ENCODE measurements at regions not wholly inside any gene's neighbourhood (a gene's known extent, or its start where the extent isn't known, plus 50 kb on each side); places are given as distances from the start of the nearest gene placed in this dataset.

- no peak for DNase-seq (ENCODE audit: low spot score)
- peaks cover 2% of the 10 kb centered on the region for H3K9me3 Mint-ChIP-seq
- H3F3A ChIP-seq (ENCODE audit: low read depth): no peaks in the 10 kb centered on the region
- no peak overlapping the region for H3K4me3 ChIP-seq
- H3K79me2 ChIP-seq (ENCODE audit: low read depth): no peaks in the 10 kb centered on the region
- H3K27ac Mint-ChIP-seq: no peak overlapping the region
- H3K27ac ChIP-seq: no peak overlapping the region
- H3K9me3 ChIP-seq (ENCODE audit: low read depth): peaks cover 5% of the 10 kb centered on the region
- H3K9ac ChIP-seq: no peak overlapping the region
- H3K4me1 Mint-ChIP-seq: no peaks in the 10 kb centered on the region
- H3K4me3 Mint-ChIP-seq: no peak overlapping the region
- TF ChIP-seq, protein P1, sequence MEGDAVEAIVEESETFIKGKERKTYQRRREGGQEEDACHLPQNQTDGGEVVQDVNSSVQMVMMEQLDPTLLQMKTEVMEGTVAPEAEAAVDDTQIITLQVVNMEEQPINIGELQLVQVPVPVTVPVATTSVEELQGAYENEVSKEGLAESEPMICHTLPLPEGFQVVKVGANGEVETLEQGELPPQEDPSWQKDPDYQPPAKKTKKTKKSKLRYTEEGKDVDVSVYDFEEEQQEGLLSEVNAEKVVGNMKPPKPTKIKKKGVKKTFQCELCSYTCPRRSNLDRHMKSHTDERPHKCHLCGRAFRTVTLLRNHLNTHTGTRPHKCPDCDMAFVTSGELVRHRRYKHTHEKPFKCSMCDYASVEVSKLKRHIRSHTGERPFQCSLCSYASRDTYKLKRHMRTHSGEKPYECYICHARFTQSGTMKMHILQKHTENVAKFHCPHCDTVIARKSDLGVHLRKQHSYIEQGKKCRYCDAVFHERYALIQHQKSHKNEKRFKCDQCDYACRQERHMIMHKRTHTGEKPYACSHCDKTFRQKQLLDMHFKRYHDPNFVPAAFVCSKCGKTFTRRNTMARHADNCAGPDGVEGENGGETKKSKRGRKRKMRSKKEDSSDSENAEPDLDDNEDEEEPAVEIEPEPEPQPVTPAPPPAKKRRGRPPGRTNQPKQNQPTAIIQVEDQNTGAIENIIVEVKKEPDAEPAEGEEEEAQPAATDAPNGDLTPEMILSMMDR (IDR thresholded peaks at IDR 0.05): no peak
- TF ChIP-seq EZH2phosphoT487 (IDR thresholded peaks at IDR 0.05): no peak
- no peak for TF ChIP-seq EZH2 (IDR thresholded peaks at IDR 0.05)
- no peaks in the 10 kb centered on the region for H3K36me3 ChIP-seq
- H2AFZ ChIP-seq (replicated peaks): no peak overlapping the region
- no peaks in the 10 kb centered on the region for H4K20me1 ChIP-seq (ENCODE audit: low read depth)
- H3K4me1 ChIP-seq: no peaks in the 10 kb centered on the region
- peaks cover 2% of the 10 kb centered on the region for H3K27me3 Mint-ChIP-seq (ENCODE audit: insufficient read depth, low read depth)
- H3K27me3 ChIP-seq: no peaks in the 10 kb centered on the region
- no peaks in the 10 kb centered on the region for H3K36me3 Mint-ChIP-seq
- no peak overlapping the region for H3K4me2 ChIP-seq
Observed at GRCh38 chr9:111222757-111223156, 107.3 kb downstream of the OR2K2 start.

GRCh38 chr9:111212874-111213273 is 117.2 kb downstream of the OR2K2 start:
- Mint-ChIP-seq H3K4me3 (no peak overlapping the region), H3K4me1 (no peaks in the 10 kb centered on the region), H3K27me3 (ENCODE audit: insufficient read depth, low read depth) (peaks cover 2% of the 10 kb centered on the region), H3K36me3 (no peaks in the 10 kb centered on the region), H3K27ac (no peak overlapping the region), H3K9me3 (peaks cover 12% of the 10 kb centered on the region)
- Histone ChIP-seq H3K79me2 (ENCODE audit: low read depth) (no peaks in the 10 kb centered on the region), H4K20me1 (ENCODE audit: low read depth) (no peaks in the 10 kb centered on the region), H3K27me3 (no peaks in the 10 kb centered on the region), H2AFZ (replicated peaks) (no peak overlapping the region), H3K4me3 (no peak overlapping the region), H3K36me3 (no peaks in the 10 kb centered on the region), H3F3A (ENCODE audit: low read depth) (no peaks in the 10 kb centered on the region), H3K9me3 (ENCODE audit: low read depth) (peaks cover 10% of the 10 kb centered on the region), H3K4me1 (no peaks in the 10 kb centered on the region), H3K9ac (no peak overlapping the region), H3K4me2 (no peak overlapping the region), H3K27ac (no peak overlapping the region)
- no peak for DNase-seq (ENCODE audit: low spot score)
- TF ChIP-seq EZH2 (IDR thresholded peaks at IDR 0.05): no peak
- TF ChIP-seq EZH2phosphoT487 (IDR thresholded peaks at IDR 0.05): no peak
- TF ChIP-seq, protein P1 (IDR thresholded peaks at IDR 0.05): no peak

DNA sequence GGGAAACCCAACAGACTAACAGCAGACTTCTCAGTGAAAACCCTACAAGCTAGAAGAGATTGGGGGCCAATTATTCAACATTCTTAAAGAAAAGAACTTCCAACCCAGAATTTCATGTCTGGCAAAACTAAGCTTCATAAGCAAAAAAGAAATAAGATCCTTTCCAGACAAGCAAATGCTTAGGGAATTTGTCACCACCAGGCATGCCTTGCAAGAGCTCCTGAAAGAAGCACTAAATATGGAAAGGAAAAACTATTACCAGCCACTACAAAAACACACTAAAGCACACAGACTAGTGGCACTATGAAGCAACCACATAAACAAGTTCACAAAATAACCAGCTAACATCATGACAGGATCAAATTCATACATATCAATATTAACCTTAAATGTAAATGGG is 131.1 kb downstream of the OR2K2 start:
- H3K9me3 ChIP-seq (ENCODE audit: low read depth): no peaks in the 10 kb centered on the region
- Mint-ChIP-seq H3K27ac (no peak overlapping the region), H3K9me3 (peaks cover 26% of the 10 kb centered on the region), H3K4me3 (no peak overlapping the region), H3K27me3 (ENCODE audit: insufficient read depth, low read depth) (peaks cover 4% of the 10 kb centered on the region), H3K4me1 (no peaks in the 10 kb centered on the region), H3K36me3 (peaks cover 2% of the 10 kb centered on the region)
- no peaks in the 10 kb centered on the region for H3F3A ChIP-seq (ENCODE audit: low read depth)
- no peak overlapping the region for H3K27ac ChIP-seq
- no peak for TF ChIP-seq EZH2 (IDR thresholded peaks at IDR 0.05)
- TF ChIP-seq, protein P1 (IDR thresholded peaks at IDR 0.05): no peak
- TF ChIP-seq EZH2phosphoT487 (IDR thresholded peaks at IDR 0.05): no peak
- DNase-seq (ENCODE audit: low spot score): no peak
- H4K20me1 ChIP-seq (ENCODE audit: low read depth): no peaks in the 10 kb centered on the region
- no peak overlapping the region for H3K9ac ChIP-seq
- no peak overlapping the region for H3K4me2 ChIP-seq
- H3K4me3 ChIP-seq: no peak overlapping the region
- peaks cover 5% of the 10 kb centered on the region for H3K4me1 ChIP-seq
- no peaks in the 10 kb centered on the region for H3K79me2 ChIP-seq (ENCODE audit: low read depth)
- no peaks in the 10 kb centered on the region for H3K27me3 ChIP-seq
- H3K36me3 ChIP-seq: no peaks in the 10 kb centered on the region
- H2AFZ ChIP-seq (replicated peaks): no peak overlapping the region

Data from neural progenitor cell (in vitro differentiated cells).